ENCODE measurements at regions not wholly inside any gene's neighbourhood (a gene's known extent, or its start where the extent isn't known, plus 50 kb on each side); places are given as distances from the start of the nearest gene placed in this dataset.
"Not testable (repeated sequence)": the region's sequence is repeated elsewhere in the genome, so short reads cannot be mapped to it uniquely, and the experiment has no call there.

DNA sequence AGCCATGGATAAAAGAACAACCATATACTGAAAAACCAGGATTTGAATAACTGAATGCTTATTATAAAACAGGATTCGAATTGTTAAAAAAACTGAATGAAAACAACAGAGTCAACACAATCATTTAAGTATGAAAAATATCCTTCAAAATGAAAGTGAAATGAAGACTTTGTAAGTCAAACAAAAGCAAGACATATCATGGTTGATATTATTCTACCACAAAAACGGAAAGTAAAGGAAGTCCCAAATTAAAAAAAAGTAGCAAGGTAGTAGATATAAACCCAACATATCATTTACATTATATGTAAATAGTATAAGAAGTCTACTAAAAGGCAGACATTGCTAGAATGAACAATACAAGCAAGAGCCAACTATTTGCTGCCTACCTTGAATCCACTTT lies 63.1 kb upstream of the POTEC start:
- not testable (repeated sequence) for H3K4me1 ChIP-seq (ENCODE audit: control insufficient read depth, insufficient read depth, low read length); H3K4me3 ChIP-seq (ENCODE audit: low read depth, low read length); H3K9ac ChIP-seq (ENCODE audit: low read depth, low read length); H3K36me3 ChIP-seq (ENCODE audit: control insufficient read depth, insufficient read depth, low read length); H3K27me3 ChIP-seq (ENCODE audit: control insufficient read depth, insufficient read depth, low read length); H3K9me3 ChIP-seq (ENCODE audit: control insufficient read depth, insufficient read depth, low read length); H3K27ac ChIP-seq (ENCODE audit: low read depth, low read length)

DNA sequence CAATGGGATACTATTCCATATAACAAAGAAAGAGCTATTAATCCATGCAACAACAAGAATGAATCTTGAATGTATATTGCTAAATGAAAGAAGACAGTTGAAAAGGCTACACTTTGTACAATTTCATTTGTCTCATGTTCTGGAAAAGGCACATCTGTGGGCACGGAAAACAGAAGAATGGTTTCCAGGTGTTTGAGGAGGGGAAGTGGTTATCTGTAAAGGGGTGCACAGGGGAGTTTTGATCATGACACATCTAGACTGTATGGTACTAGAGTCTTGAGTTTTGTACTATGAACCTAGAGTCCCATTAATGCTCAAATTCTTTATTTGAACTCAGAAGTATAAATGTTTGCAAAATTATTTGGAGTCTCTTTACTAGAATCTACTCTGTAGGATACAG lies 64.0 kb upstream of the POTEC start:
- not testable (repeated sequence) for H3K4me1 ChIP-seq (ENCODE audit: control insufficient read depth, insufficient read depth, low read length); H3K36me3 ChIP-seq (ENCODE audit: control insufficient read depth, insufficient read depth, low read length); H3K9me3 ChIP-seq (ENCODE audit: control insufficient read depth, insufficient read depth, low read length); H3K27me3 ChIP-seq (ENCODE audit: control insufficient read depth, insufficient read depth, low read length); H3K9ac ChIP-seq (ENCODE audit: low read depth, low read length); H3K27ac ChIP-seq (ENCODE audit: low read depth, low read length); H3K4me3 ChIP-seq (ENCODE audit: low read depth, low read length)

DNA sequence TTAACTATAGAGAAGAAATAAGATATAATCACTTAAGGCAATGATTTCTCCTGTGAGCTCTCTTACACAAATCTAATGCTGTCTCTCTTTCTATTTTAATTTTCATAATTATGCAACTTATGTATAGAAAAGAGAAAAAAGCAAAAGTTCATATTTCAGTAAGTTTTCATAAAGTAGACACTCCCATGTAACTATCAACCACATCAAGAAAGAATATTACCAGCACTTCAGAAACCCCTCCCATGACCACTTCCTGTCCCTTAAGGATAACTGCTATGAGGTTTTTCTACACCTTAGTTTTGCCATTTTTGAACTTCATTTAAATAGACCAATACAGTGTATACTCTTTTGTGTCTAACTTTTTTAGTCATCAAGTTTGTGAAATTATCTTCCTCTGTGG lies 69.0 kb upstream of the POTEC start:
- H3K27me3 ChIP-seq (ENCODE audit: control insufficient read depth, insufficient read depth, low read length); H3K36me3 ChIP-seq (ENCODE audit: control insufficient read depth, insufficient read depth, low read length); H3K27ac ChIP-seq (ENCODE audit: low read depth, low read length); H3K9ac ChIP-seq (ENCODE audit: low read depth, low read length); H3K4me3 ChIP-seq (ENCODE audit: low read depth, low read length); H3K4me1 ChIP-seq (ENCODE audit: control insufficient read depth, insufficient read depth, low read length): not testable (repeated sequence)
- H3K9me3 ChIP-seq (ENCODE audit: control insufficient read depth, insufficient read depth, low read length): peaks cover 15% of the 10 kb centered on the region; the same call in 1 of the 2 replicates

DNA sequence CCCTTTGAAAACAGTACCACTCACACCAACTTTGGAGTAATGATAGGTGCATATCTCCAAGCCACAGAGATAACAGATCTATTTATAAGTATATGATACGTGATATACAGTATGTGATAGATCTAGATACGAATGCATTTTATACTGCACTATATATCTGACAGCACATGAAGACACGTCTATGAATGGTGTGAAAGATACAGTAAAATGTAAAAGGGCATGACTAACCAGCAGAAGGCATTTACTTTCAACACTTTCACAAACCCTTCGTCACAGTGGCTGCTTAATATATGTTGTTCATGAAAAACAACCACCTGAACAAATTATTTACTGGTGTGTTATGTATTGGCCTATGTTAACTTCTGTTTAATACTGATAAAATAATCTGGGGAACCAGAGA lies 71.1 kb upstream of the POTEC start:
- H3K9ac ChIP-seq (ENCODE audit: low read depth, low read length); H3K36me3 ChIP-seq (ENCODE audit: control insufficient read depth, insufficient read depth, low read length); H3K4me3 ChIP-seq (ENCODE audit: low read depth, low read length); H3K4me1 ChIP-seq (ENCODE audit: control insufficient read depth, insufficient read depth, low read length); H3K27ac ChIP-seq (ENCODE audit: low read depth, low read length); H3K27me3 ChIP-seq (ENCODE audit: control insufficient read depth, insufficient read depth, low read length): not testable (repeated sequence)
- peaks cover 12% of the 10 kb centered on the region for H3K9me3 ChIP-seq (ENCODE audit: control insufficient read depth, insufficient read depth, low read length)

DNA sequence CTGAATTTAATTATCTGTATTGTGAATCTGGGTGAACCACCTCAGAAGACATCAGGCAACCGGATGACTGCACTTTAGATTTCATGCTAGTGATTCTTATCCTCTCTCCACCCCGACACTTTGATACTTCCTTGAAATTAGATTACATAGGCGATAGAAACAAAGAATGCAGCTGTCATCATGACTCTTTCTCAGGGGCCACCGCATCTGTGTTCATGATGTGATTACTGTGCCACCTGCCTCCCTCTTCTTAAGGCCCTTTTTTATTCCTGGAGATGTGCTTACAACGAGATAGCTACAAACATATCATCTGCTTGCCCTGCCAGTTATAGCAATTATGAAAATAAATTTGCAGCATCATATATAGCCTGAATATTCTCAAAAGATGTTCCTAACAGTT lies 83.9 kb upstream of the POTEC start:
- H3K9me3 ChIP-seq (ENCODE audit: control insufficient read depth, insufficient read depth, low read length); H3K4me3 ChIP-seq (ENCODE audit: low read depth, low read length); H3K27ac ChIP-seq (ENCODE audit: low read depth, low read length); H3K27me3 ChIP-seq (ENCODE audit: control insufficient read depth, insufficient read depth, low read length); H3K9ac ChIP-seq (ENCODE audit: low read depth, low read length); H3K36me3 ChIP-seq (ENCODE audit: control insufficient read depth, insufficient read depth, low read length); H3K4me1 ChIP-seq (ENCODE audit: control insufficient read depth, insufficient read depth, low read length): not testable (repeated sequence)

DNA sequence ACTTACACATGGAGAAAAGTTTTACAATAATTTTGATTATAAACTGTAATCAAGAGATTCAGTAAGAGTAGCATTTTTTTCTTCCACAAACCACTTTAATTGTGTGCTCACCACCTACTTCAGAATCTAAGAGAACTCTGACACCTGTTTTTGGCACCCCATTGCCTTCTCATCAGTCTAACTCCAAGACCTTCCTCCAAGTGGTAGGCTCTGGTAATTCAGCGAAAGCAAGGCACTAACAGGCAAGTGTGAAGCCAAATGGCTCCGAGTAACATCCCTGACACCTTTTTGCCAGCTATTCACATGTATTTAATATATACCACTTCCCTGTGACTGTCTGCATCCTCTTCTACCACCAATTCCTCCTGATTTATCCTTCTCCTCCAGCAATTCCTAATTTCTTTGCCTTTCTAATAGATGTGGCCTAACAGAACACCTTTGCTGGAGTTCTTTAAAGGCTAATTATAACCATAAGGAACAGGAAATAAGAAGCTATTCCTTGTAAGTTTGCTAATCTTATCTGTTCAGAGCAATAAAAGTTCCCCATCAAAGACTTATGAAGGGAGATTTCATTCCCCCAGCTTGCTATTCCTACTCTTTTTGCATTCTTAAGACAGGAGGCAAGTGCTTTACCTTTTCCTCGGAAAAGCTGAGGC lies 85.1 kb upstream of the POTEC start:
- H3K27me3 ChIP-seq (ENCODE audit: control insufficient read depth, insufficient read depth, low read length); H3K9me3 ChIP-seq (ENCODE audit: control insufficient read depth, insufficient read depth, low read length); H3K27ac ChIP-seq (ENCODE audit: low read depth, low read length); H3K4me3 ChIP-seq (ENCODE audit: low read depth, low read length); H3K4me1 ChIP-seq (ENCODE audit: control insufficient read depth, insufficient read depth, low read length); H3K36me3 ChIP-seq (ENCODE audit: control insufficient read depth, insufficient read depth, low read length); H3K9ac ChIP-seq (ENCODE audit: low read depth, low read length): not testable (repeated sequence)

DNA sequence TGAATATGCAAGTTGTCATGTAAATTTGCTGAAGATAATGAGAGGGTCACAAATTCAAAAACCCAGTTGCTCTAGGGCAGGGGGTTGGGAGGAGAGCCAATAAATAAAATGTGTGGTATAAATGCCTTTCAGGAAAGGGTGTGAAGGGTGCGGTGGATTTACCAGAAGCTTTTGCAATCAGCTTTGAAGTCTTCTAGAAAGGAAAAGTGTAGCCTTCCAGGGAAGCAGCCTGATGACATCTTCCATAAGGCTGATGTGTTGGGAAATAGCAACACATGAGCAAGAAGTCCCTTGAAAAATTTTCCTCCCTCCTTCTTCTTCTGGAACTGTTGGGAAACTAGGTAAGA lies 85.6 kb upstream of the POTEC start:
- H3K36me3 ChIP-seq (ENCODE audit: control insufficient read depth, insufficient read depth, low read length); H3K27ac ChIP-seq (ENCODE audit: low read depth, low read length); H3K4me3 ChIP-seq (ENCODE audit: low read depth, low read length); H3K9me3 ChIP-seq (ENCODE audit: control insufficient read depth, insufficient read depth, low read length); H3K4me1 ChIP-seq (ENCODE audit: control insufficient read depth, insufficient read depth, low read length); H3K9ac ChIP-seq (ENCODE audit: low read depth, low read length); H3K27me3 ChIP-seq (ENCODE audit: control insufficient read depth, insufficient read depth, low read length): not testable (repeated sequence)

DNA sequence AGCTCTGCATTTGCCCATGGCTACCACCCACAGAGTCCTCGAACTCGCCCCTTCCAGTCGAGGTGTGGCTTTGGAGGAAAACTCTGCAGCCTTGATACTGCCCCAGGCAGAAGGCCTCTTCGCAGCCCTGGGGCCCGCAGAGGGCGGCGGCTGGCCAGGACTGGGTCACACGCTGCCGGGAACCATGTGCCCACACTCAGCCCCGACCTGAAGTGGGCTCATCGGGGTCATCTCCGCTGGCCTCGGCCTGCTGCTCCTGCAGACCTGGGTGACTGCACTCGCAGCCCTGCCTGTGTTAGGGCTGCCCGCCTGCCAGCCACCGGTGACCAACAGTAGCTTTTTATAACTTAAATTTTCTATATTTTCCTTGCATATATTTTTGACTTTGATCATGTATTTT lies 89.6 kb upstream of the POTEC start:
- not testable (repeated sequence) for H3K4me1 ChIP-seq (ENCODE audit: control insufficient read depth, insufficient read depth, low read length); H3K27ac ChIP-seq (ENCODE audit: low read depth, low read length); H3K36me3 ChIP-seq (ENCODE audit: control insufficient read depth, insufficient read depth, low read length); H3K4me3 ChIP-seq (ENCODE audit: low read depth, low read length); H3K9ac ChIP-seq (ENCODE audit: low read depth, low read length); H3K27me3 ChIP-seq (ENCODE audit: control insufficient read depth, insufficient read depth, low read length)
- peaks cover 15% of the 10 kb centered on the region for H3K9me3 ChIP-seq (ENCODE audit: control insufficient read depth, insufficient read depth, low read length)

DNA sequence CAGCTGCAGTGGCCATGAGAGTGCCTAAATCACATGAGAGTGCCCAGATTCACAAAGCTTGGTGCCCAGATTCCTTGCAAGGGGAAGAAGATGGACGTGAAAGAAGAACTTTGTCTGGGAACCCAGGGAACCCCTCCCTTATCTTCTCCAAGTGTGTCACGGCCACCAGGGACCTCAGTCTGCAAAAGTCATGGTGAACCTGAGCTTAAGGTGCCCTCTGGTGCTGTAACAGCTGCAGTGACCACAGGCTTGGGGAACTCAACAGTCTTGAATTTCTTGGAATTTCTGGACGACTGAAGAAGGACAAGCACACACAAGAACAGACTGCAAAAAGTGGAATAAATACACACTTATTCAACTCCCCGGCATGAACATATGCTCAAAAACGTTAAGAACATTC lies 94.6 kb upstream of the POTEC start:
- not testable (repeated sequence) for H3K4me1 ChIP-seq (ENCODE audit: control insufficient read depth, insufficient read depth, low read length)

DNA sequence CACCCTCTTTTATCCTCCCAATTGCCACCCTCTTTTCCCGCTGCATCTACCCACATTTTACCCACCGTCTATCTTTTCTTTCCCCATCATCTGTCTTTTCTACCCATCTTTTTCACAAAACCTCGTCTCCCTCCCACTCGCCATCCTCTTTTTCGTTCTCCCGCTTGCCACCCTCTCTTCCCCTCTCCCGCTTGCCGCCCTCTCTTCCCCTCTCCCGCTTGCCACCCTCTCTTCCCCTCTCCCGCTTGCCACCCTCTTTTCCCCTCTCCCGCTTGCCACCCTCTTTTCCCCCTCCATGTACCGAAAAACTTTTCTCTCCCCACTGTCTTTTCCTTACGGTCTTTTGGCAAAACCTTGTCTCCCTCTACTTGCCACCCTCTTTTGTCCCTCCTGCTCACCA lies 97.7 kb upstream of the POTEC start:
- not testable (repeated sequence) for H3K27me3 ChIP-seq (ENCODE audit: control insufficient read depth, insufficient read depth, low read length); H3K36me3 ChIP-seq (ENCODE audit: control insufficient read depth, insufficient read depth, low read length); H3K9ac ChIP-seq (ENCODE audit: low read depth, low read length); H3K4me1 ChIP-seq (ENCODE audit: control insufficient read depth, insufficient read depth, low read length); H3K27ac ChIP-seq (ENCODE audit: low read depth, low read length)
- peaks cover 12% of the 10 kb centered on the region for H3K9me3 ChIP-seq (ENCODE audit: control insufficient read depth, insufficient read depth, low read length)
- peak overlapping the region; percentile 33; the same call in 1 of the 2 replicates for H3K4me3 ChIP-seq (ENCODE audit: low read depth, low read length)

More for the DNA sequence above, 94.6 kb upstream of the POTEC start:
- not testable (repeated sequence) for H3K36me3 ChIP-seq (ENCODE audit: control insufficient read depth, insufficient read depth, low read length); H3K4me3 ChIP-seq (ENCODE audit: low read depth, low read length); H3K27me3 ChIP-seq (ENCODE audit: control insufficient read depth, insufficient read depth, low read length); H3K9ac ChIP-seq (ENCODE audit: low read depth, low read length); H3K27ac ChIP-seq (ENCODE audit: low read depth, low read length)
- H3K9me3 ChIP-seq (ENCODE audit: control insufficient read depth, insufficient read depth, low read length): peaks cover 13% of the 10 kb centered on the region

DNA sequence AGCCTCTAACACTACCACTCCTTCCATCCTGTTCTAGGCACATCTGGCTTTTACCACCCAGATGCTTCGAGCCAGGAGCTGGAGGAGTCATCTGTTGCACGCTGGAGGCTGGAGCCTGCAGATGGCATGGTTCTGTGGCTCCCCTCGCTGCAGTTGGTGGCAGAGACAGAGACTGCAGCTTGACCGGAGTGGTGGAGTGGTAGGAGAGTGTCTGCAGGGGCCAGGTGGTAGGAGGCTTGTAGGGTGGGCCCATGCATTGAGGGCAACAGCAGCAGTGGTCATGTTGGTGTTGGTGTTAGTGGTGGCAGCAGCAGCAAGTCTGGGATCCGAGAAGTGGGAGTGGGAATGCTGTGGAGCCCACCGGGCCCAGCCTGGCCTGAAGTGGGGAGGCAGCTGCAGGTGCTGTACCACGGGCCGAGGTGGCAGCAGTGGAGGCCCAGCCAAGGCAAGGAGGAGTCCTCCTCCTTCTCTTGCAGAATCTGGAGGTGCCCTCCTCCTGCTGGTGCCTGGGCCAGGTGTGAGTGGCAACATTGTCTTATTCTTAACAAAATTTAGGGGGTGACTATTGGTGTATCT lies 100.4 kb upstream of the POTEC start:
- H3K9ac ChIP-seq (ENCODE audit: low read depth, low read length); H3K4me3 ChIP-seq (ENCODE audit: low read depth, low read length): not testable (repeated sequence)

DNA sequence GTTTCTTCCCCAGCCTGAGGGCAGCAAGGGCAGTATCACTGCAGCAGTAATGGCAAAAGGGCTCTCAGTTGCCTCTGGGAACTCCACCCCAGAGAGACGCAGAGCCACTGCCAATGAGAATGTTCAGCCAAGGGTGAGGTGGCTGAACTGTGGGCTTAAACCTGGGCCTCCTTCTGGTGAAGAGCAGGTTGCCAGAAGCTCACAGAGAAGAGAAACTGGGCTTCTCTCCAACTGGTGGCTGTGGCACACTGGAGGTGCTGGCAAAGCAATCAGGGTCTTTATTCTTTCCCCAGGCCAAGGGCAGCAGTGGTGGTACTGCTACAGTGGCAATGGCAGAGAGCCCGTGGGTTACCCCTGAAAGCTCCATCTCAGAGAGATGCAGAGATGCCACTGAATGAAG lies 54.9 kb upstream of the ANKRD30B start:
- H3K27me3 ChIP-seq (ENCODE audit: control insufficient read depth, insufficient read depth, low read length); H3K4me3 ChIP-seq (ENCODE audit: low read depth, low read length); H3K36me3 ChIP-seq (ENCODE audit: control insufficient read depth, insufficient read depth, low read length): not testable (repeated sequence)

More for the DNA sequence above, 100.4 kb upstream of the POTEC start:
- H3K27me3 ChIP-seq (ENCODE audit: control insufficient read depth, insufficient read depth, low read length); H3K36me3 ChIP-seq (ENCODE audit: control insufficient read depth, insufficient read depth, low read length); H3K4me1 ChIP-seq (ENCODE audit: control insufficient read depth, insufficient read depth, low read length); H3K9me3 ChIP-seq (ENCODE audit: control insufficient read depth, insufficient read depth, low read length); H3K27ac ChIP-seq (ENCODE audit: low read depth, low read length): not testable (repeated sequence)

More for the DNA sequence above, 54.9 kb upstream of the ANKRD30B start:
- H3K9ac ChIP-seq (ENCODE audit: low read depth, low read length); H3K4me1 ChIP-seq (ENCODE audit: control insufficient read depth, insufficient read depth, low read length); H3K27ac ChIP-seq (ENCODE audit: low read depth, low read length): not testable (repeated sequence)
- H3K9me3 ChIP-seq (ENCODE audit: control insufficient read depth, insufficient read depth, low read length): peaks cover 24% of the 10 kb centered on the region; the same call in 1 of the 2 replicates
